HL-60 (cell line): ENCODE measurements at regions not wholly inside any gene's neighbourhood (a gene's known extent, or its start where the extent isn't known, plus 50 kb on each side); places are given as distances from the start of the nearest gene placed in this dataset.

Source experiments
- GABPA ChIP-seq: IDR thresholded peaks from 2 replicates; pipeline ENCODE4 v1.6.1; 2012; ENCODE audit warnings: low read depth
- POLR2AphosphoS5 ChIP-seq: IDR thresholded peaks from 2 replicates; pipeline ENCODE4 v1.6.1; 2012; ENCODE audit warnings: low read depth
- SPI1 ChIP-seq: IDR thresholded peaks from 2 replicates; pipeline ENCODE4 v1.6.1; 2012; ENCODE audit warnings: low read depth, mild to moderate bottlenecking, borderline replicate concordance
- TF ChIP-seq, protein P1 (sequence below): IDR thresholded peaks from one replicate; pipeline ENCODE4 v1.5.1; 2011; ENCODE audit warnings: low read length, control low read depth, inconsistent platforms; ENCODE audit not compliant: insufficient read depth
- TF ChIP-seq, protein P2 (sequence below): IDR thresholded peaks from 2 replicates; pipeline ENCODE4 v1.6.1; 2012; ENCODE audit warnings: low read depth; ENCODE audit not compliant: insufficient replicate concordance

DNA sequence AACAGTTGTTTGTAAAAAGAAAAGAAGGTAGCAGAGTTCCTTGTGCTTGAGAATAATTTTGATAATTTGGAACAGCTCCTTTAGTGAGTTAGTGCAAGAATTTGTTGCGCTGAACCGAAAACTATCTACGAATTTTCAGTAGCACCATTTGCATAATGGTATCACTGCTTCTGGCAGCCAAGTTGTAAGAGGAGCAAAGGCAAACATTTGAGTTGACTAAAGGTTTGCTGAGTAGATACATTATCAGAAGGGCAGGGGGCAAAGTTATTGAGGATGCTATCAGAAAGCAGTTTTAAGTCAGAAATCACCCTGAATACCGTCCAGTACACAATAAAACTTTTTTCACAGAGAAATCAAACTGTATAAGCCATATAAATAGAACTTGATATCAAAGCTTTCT, 181.5 kb upstream of the MOCS2 start:
- TF ChIP-seq, protein P1, sequence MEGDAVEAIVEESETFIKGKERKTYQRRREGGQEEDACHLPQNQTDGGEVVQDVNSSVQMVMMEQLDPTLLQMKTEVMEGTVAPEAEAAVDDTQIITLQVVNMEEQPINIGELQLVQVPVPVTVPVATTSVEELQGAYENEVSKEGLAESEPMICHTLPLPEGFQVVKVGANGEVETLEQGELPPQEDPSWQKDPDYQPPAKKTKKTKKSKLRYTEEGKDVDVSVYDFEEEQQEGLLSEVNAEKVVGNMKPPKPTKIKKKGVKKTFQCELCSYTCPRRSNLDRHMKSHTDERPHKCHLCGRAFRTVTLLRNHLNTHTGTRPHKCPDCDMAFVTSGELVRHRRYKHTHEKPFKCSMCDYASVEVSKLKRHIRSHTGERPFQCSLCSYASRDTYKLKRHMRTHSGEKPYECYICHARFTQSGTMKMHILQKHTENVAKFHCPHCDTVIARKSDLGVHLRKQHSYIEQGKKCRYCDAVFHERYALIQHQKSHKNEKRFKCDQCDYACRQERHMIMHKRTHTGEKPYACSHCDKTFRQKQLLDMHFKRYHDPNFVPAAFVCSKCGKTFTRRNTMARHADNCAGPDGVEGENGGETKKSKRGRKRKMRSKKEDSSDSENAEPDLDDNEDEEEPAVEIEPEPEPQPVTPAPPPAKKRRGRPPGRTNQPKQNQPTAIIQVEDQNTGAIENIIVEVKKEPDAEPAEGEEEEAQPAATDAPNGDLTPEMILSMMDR, result no peak
- TF ChIP-seq POLR2AphosphoS5 (no peak), GABPA (no peak), SPI1 (no peak)
- TF ChIP-seq, protein P2, sequence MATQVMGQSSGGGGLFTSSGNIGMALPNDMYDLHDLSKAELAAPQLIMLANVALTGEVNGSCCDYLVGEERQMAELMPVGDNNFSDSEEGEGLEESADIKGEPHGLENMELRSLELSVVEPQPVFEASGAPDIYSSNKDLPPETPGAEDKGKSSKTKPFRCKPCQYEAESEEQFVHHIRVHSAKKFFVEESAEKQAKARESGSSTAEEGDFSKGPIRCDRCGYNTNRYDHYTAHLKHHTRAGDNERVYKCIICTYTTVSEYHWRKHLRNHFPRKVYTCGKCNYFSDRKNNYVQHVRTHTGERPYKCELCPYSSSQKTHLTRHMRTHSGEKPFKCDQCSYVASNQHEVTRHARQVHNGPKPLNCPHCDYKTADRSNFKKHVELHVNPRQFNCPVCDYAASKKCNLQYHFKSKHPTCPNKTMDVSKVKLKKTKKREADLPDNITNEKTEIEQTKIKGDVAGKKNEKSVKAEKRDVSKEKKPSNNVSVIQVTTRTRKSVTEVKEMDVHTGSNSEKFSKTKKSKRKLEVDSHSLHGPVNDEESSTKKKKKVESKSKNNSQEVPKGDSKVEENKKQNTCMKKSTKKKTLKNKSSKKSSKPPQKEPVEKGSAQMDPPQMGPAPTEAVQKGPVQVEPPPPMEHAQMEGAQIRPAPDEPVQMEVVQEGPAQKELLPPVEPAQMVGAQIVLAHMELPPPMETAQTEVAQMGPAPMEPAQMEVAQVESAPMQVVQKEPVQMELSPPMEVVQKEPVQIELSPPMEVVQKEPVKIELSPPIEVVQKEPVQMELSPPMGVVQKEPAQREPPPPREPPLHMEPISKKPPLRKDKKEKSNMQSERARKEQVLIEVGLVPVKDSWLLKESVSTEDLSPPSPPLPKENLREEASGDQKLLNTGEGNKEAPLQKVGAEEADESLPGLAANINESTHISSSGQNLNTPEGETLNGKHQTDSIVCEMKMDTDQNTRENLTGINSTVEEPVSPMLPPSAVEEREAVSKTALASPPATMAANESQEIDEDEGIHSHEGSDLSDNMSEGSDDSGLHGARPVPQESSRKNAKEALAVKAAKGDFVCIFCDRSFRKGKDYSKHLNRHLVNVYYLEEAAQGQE, result no peak
